PC-3 (cell line): ENCODE measurements at regions not wholly inside any gene's neighbourhood (a gene's known extent, or its start where the extent isn't known, plus 50 kb on each side); places are given as distances from the start of the nearest gene placed in this dataset.

ENCODE experiments used
- CTCF ChIP-seq: fragments of 300-600 bp; sonication (generic); conservative IDR thresholded peaks from 2 replicates; pipeline ENCODE4 v1.5.1; 2017; ENCODE audit warnings: antibody characterized with exemption, low read depth, mild to moderate bottlenecking, low read length
- EZH2 ChIP-seq: fragments of 300-600 bp; sonication (generic); IDR thresholded peaks from one replicate; pipeline ENCODE4 v1.6.1; 2017; ENCODE audit warnings: antibody characterized with exemption, mild to moderate bottlenecking, low read length; ENCODE audit not compliant: unreplicated experiment
- EZH2phosphoT487 ChIP-seq: fragments of 300-600 bp; sonication (generic); IDR thresholded peaks from 2 replicates; pipeline ENCODE4 v1.6.1; 2018; ENCODE audit warnings: mild to moderate bottlenecking, antibody characterized with exemption, low read length, borderline replicate concordance

DNA sequence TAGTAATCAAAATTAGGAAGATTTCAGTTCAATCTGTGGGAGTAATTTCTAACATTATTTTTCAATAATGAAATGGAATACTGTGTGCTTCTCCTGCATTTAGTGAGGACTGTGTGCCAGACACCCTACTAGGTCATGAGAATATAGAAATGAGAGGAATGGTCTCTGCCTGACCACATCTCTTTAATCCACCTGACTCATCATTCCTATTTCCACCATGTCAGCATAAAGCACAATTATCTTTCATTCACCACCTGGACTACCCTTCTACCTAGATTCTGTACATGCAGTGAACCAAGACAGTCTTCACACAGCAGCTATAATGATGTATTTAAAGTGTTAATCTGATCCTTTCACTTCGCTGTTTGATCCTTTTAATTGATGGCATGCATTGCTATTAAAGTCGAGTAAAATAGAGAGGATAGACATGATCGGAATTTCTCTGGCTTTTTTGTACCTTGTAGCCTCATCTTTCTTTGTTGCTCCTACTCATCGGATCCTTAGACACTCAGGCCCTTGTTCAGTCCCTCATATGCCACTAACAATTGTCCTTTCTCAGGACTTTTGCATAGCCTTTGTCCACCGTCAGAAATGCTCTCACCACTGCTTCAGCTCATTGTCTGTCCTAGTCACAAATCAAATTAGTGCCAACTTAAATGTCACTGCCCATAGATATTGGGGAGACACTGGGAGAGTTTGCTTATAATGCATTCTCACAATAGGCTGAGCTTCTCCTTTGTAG, 1037.1 kb downstream of the REEP3 start:
- no peak for TF ChIP-seq CTCF
- TF ChIP-seq EZH2phosphoT487, result no peak
- TF ChIP-seq EZH2, result no peak
